Liver (tissue), 8 donors: ENCODE measurements at regions not wholly inside any gene's neighbourhood (a gene's known extent, or its start where the extent isn't known, plus 50 kb on each side); places are given as distances from the start of the nearest gene placed in this dataset.

Experiments used
- DNase-seq: peaks from one replicate; pipeline ENCODE4 v3.0.0-alpha.2; 2017; ENCODE audit warnings: low spot score
- H3K27ac ChIP-seq, 2 donors: one replicate each; pipeline ENCODE4 v1.7.0; 2013; ENCODE audit warnings: inconsistent platforms in 2 of 2, low read length in 2 of 2, control low read depth in 1 of 2, low read depth in 1 of 2, mild to moderate bottlenecking in 1 of 2
- H3K27me3 ChIP-seq, 4 donors: one replicate each; pipeline versions ENCODE4 v1.6.1 to v1.7.0; 2013; ENCODE audit warnings: low read length in 3 of 4, inconsistent platforms in 1 of 4, mild to moderate bottlenecking in 1 of 4, moderate library complexity in 1 of 4; ENCODE audit not compliant: control insufficient read depth in 4 of 4, insufficient read depth in 4 of 4
- H3K36me3 ChIP-seq, 4 donors: one replicate each; pipeline versions ENCODE4 v1.6.1 to v1.7.0; 2013; ENCODE audit warnings: low read length in 3 of 4, mild to moderate bottlenecking in 3 of 4, low read depth in 1 of 4, moderate library complexity in 1 of 4; ENCODE audit not compliant: control insufficient read depth in 4 of 4, insufficient read depth in 3 of 4
- H3K4me1 ChIP-seq, 4 donors: one replicate each; pipeline versions ENCODE4 v1.6.1 to v1.7.0; 2013; ENCODE audit warnings: low read length in 3 of 4, mild to moderate bottlenecking in 3 of 4, moderate library complexity in 1 of 4; ENCODE audit not compliant: control insufficient read depth in 4 of 4, insufficient read depth in 4 of 4
- H3K4me3 ChIP-seq, 3 donors: one replicate each; pipeline versions ENCODE4 v1.6.1 to v1.7.0; 2013; ENCODE audit warnings: low read length in 3 of 3, control low read depth in 1 of 3, low read depth in 1 of 3, mild to moderate bottlenecking in 1 of 3
- H3K9ac ChIP-seq, 2 donors: one replicate each; pipeline ENCODE4 v1.7.0; 2013; ENCODE audit warnings: low read length in 2 of 2, mild to moderate bottlenecking in 2 of 2, moderate library complexity in 2 of 2, control low read depth in 1 of 2, low read depth in 1 of 2
- H3K9me3 ChIP-seq, 4 donors: one replicate each; pipeline versions ENCODE4 v1.6.1 to v1.7.0; 2013; ENCODE audit warnings: low read length in 3 of 4; ENCODE audit not compliant: control insufficient read depth in 4 of 4
- ATF3 ChIP-seq: IDR thresholded peaks from 2 replicates; pipeline ENCODE4 v1.6.1; 2016; ENCODE audit warnings: antibody characterized with exemption
- CTCF ChIP-seq: fragments of 150-350 bp; IDR thresholded peaks from 2 replicates; pipeline ENCODE4 v1.5.1; 2017; ENCODE audit warnings: improper control_type of control experiment, low read depth, low read length; ENCODE audit not compliant: missing input control
- GABPA ChIP-seq, 2 donors: IDR thresholded peaks in 1 of 2; conservative IDR thresholded peaks in 1 of 2; 2 replicates each; pipeline ENCODE4 v1.6.1; 2016; ENCODE audit warnings: antibody characterized with exemption in 2 of 2, mild to moderate bottlenecking in 1 of 2, moderate library complexity in 1 of 2
- HNF4G ChIP-seq: IDR thresholded peaks from 2 replicates; pipeline ENCODE4 v1.6.1; 2016; ENCODE audit warnings: antibody characterized with exemption
- JUND ChIP-seq, 2 donors: IDR thresholded peaks; 2 replicates each; pipeline ENCODE4 v1.6.1; 2016; ENCODE audit warnings: antibody characterized with exemption in 2 of 2
- MAX ChIP-seq: IDR thresholded peaks from 2 replicates; pipeline ENCODE4 v1.6.1; 2016; ENCODE audit warnings: antibody characterized with exemption
- NR2F2 ChIP-seq: IDR thresholded peaks from 2 replicates; pipeline ENCODE4 v1.6.1; 2016; ENCODE audit warnings: antibody characterized with exemption
- RAD21 ChIP-seq, 2 donors: IDR thresholded peaks; 2 replicates each; pipeline ENCODE4 v1.6.1; 2016; ENCODE audit warnings: antibody characterized with exemption in 2 of 2, mild to moderate bottlenecking in 2 of 2
- REST ChIP-seq: IDR thresholded peaks from 2 replicates; pipeline ENCODE4 v1.6.1; 2016; ENCODE audit warnings: antibody characterized with exemption, mild to moderate bottlenecking
- RXRA ChIP-seq, 2 donors: IDR thresholded peaks; 2 replicates each; pipeline ENCODE4 v1.6.1; 2017 to 2018; ENCODE audit warnings: antibody characterized with exemption in 2 of 2, mild to moderate bottlenecking in 1 of 2
- SP1 ChIP-seq: IDR thresholded peaks from 2 replicates; pipeline ENCODE4 v1.6.1; 2018; ENCODE audit warnings: antibody characterized with exemption, mild to moderate bottlenecking
- TAF1 ChIP-seq: conservative IDR thresholded peaks from 2 replicates; pipeline ENCODE4 v1.6.1; 2016; ENCODE audit warnings: antibody characterized with exemption, mild to moderate bottlenecking
- WGBS: extraction: QIAGEN DNeasy Blood & Tissue Kit; methylation state at CpG from one replicate; pipeline ENCODE4 v1.1.7; 2013; 5-methylcytosine and 5-hydroxymethylcytosine counted together
- donor health status: healthy.
- donor health status: healthy.
- donor health status: healthy.
- donor health status: healthy.
- donor health status: healthy.

GRCh38 chr6:61592238-61592637, 693.8 kb downstream of the KHDRBS2 start:
- DNase-seq, result no peak
- WGBS, result 77% methylated on average over 2 of the region's 2 CpGs
- Histone ChIP-seq H3K4me3 (no peak overlapping the region), H3K4me1 (no peaks in the 10 kb centered on the region), H3K36me3 (no peaks in the 10 kb centered on the region), H3K27me3 (no peaks in the 10 kb centered on the region), H3K9ac (no peak overlapping the region), H3K9me3 (peaks cover 0 to under 1% (median 0%) of the 10 kb centered on the region in 4 donors), H3K27ac (no peak overlapping the region)
- TF ChIP-seq HNF4G (no peak), JUND (IDR thresholded peaks at IDR 0.05) (no peak), RAD21 (IDR thresholded peaks at IDR 0.05) (no peak), REST (no peak), TAF1 (no peak), SP1 (no peak)

GRCh38 chr6:61586934-61587537, 699.0 kb downstream of the KHDRBS2 start:
- no peak for DNase-seq
- Histone ChIP-seq H3K4me1 (no peaks in the 10 kb centered on the region), H3K9me3 (no peaks in the 10 kb centered on the region), H3K36me3 (no peaks in the 10 kb centered on the region), H3K27me3 (no peaks in the 10 kb centered on the region), H3K27ac (no peak overlapping the region), H3K4me3 (no peak overlapping the region), H3K9ac (no peak overlapping the region)
- TF ChIP-seq RAD21 (IDR thresholded peaks at IDR 0.05) (no peak), CTCF (no peak), MAX (no peak), GABPA (IDR thresholded peaks at IDR 0.05 in 1 of 2, conservative IDR thresholded peaks at IDR 0.05 in 1 of 2) (no peak), ATF3 (no peak), JUND (IDR thresholded peaks at IDR 0.05) (no peak), NR2F2 (no peak), REST (no peak), RXRA (IDR thresholded peaks at IDR 0.05) (no peak)
- 49% methylated on average over 3 of the region's 3 CpGs for WGBS
